A673 (cell line): ENCODE measurements at regions not wholly inside any gene's neighbourhood (a gene's known extent, or its start where the extent isn't known, plus 50 kb on each side); places are given as distances from the start of the nearest gene placed in this dataset.
A peak's percentile ranks its signal among the peaks of the same experiment; 100 is the strongest.

Source experiments
- BruUV-seq: library from RNA; stranded (reverse); fragments of 400-500 nt; replicated peaks from 2 replicates; lab custom pipeline; 2021; lab: Mats Ljungman, UMichigan
- CTCF ChIA-PET: fragments of 300-600 bp; sonication (Branson Sonifier 250); formaldehyde crosslinking; loops from one replicate; lab custom pipeline; 2022; ENCODE audit warnings: antibody characterized with exemption; lab: Charles Lee
- POLR2A ChIA-PET: fragments of 300-600 bp; sonication (Branson Sonifier 250); formaldehyde crosslinking; loops from one replicate; lab custom pipeline; 2022; ENCODE audit warnings: antibody characterized with exemption; ENCODE audit not compliant: low non-redundant PET; lab: Charles Lee
- DNase-seq: peaks from one replicate; pipeline ENCODE4 v3.0.0-alpha.2; 2015; ENCODE audit warnings: low spot score
- H3K27ac ChIP-seq: fragments of 200-600 bp; sonication (generic); 2 replicates; pipeline ENCODE4 v1.5.1; 2016; ENCODE audit warnings: mixed run types, low read depth, mild to moderate bottlenecking, mixed read lengths, antibody characterized with exemption, low read length; ENCODE audit not compliant: poor library complexity, severe bottlenecking
- H3K27me3 ChIP-seq: fragments of 200-600 bp; sonication (generic); replicated peaks from 2 replicates; pipeline ENCODE4 v1.6.1; 2017; ENCODE audit warnings: mixed run types, low read depth, mild to moderate bottlenecking, mixed read lengths, antibody characterized with exemption, low read length; ENCODE audit not compliant: insufficient read depth, poor library complexity
- H3K36me3 ChIP-seq: fragments of 200-600 bp; sonication (generic); 2 replicates; pipeline ENCODE4 v1.6.1; 2016; ENCODE audit warnings: mixed run types, mild to moderate bottlenecking, mixed read lengths, antibody characterized with exemption, low read length; ENCODE audit not compliant: insufficient read depth, poor library complexity, severe bottlenecking
- H3K4me1 ChIP-seq: fragments of 200-600 bp; sonication (generic); 2 replicates; pipeline ENCODE4 v1.6.1; 2017; ENCODE audit warnings: mixed run types, mild to moderate bottlenecking, mixed read lengths, antibody characterized with exemption, low read length; ENCODE audit not compliant: insufficient read depth, poor library complexity, severe bottlenecking
- H3K4me3 ChIP-seq: fragments of 200-600 bp; sonication (generic); 2 replicates; pipeline ENCODE4 v1.5.1; 2016; ENCODE audit warnings: low read depth, mixed run types, mild to moderate bottlenecking, mixed read lengths, low read length; ENCODE audit not compliant: poor library complexity, severe bottlenecking
- H3K9me3 ChIP-seq: fragments of 200-600 bp; sonication (generic); 2 replicates; pipeline ENCODE4 v1.6.1; 2016; ENCODE audit warnings: mixed run types, low read depth, mild to moderate bottlenecking, mixed read lengths, antibody characterized with exemption, low read length; ENCODE audit not compliant: poor library complexity, severe bottlenecking
- CTCF ChIP-seq: fragments of 300-800, 200-600 bp; sonication (generic); conservative IDR thresholded peaks from 2 replicates; pipeline ENCODE4 v1.5.1; 2017; ENCODE audit warnings: low read depth, mild to moderate bottlenecking, antibody characterized with exemption, low read length, moderate library complexity, mixed read lengths
- EZH2 ChIP-seq: fragments of 200-600 bp; sonication (generic); IDR thresholded peaks from 2 replicates; pipeline ENCODE4 v1.6.1; 2017; ENCODE audit warnings: borderline replicate concordance, low read depth, mild to moderate bottlenecking, mixed read lengths, antibody characterized with exemption, low read length; ENCODE audit not compliant: poor library complexity, severe bottlenecking
- intact Hi-C: fragments of 100-400 bp; cut with micrococcal nuclease; formaldehyde crosslinking; loops from one replicate; pipeline ENCODE4 v1.10.0; 2022; ENCODE audit not compliant: unreplicated experiment

- intact Hi-C loops, result no loop called here
- CTCF ChIA-PET, result no interaction called here
Measured at GRCh38 chr11:128179512-128179911, 407.8 kb downstream of the ETS1 start.

GRCh38 chr11:128179039-128179438 lies 408.3 kb downstream of the ETS1 start:
- ChIA-PET CTCF (no interaction called here), POLR2A (no interaction called here)
- H3K4me1 ChIP-seq, result peaks cover 40% of the 10 kb centered on the region
- H3K36me3 ChIP-seq, result no peaks in the 10 kb centered on the region
- no peak overlapping the region for H3K27ac ChIP-seq
- intact Hi-C loops, result no loop called here
- no peaks in the 10 kb centered on the region for H3K27me3 ChIP-seq
- no peak overlapping the region for H3K4me3 ChIP-seq
- no peak for TF ChIP-seq CTCF
- no peak for TF ChIP-seq EZH2
- no TSS peak for BruUV-seq
- peaks cover under 1% of the 10 kb centered on the region for H3K9me3 ChIP-seq
- no peak for DNase-seq

More at GRCh38 chr11:128179512-128179911, 407.8 kb downstream of the ETS1 start:
- DNase-seq, result no peak
- Histone ChIP-seq H3K4me1 (peaks cover 35% of the 10 kb centered on the region), H3K27me3 (no peaks in the 10 kb centered on the region), H3K27ac (no peak overlapping the region), H3K4me3 (no peak overlapping the region), H3K9me3 (peaks cover 3% of the 10 kb centered on the region), H3K36me3 (no peaks in the 10 kb centered on the region)
- no peak for TF ChIP-seq CTCF
- no peak for TF ChIP-seq EZH2
- POLR2A ChIA-PET, result no interaction called here
- no TSS peak for BruUV-seq

GRCh38 chr11:128174465-128175291 lies 412.7 kb downstream of the ETS1 start:
- intact Hi-C loops, result loop anchor here (5.0 kb wide), 3 partner anchors 603 to 683 kb away; no protein-coding TSS in a partner anchor
- no TSS peak for BruUV-seq

More at GRCh38 chr11:128174465-128175291, 412.7 kb downstream of the ETS1 start:
- Histone ChIP-seq H3K4me3 (no peak overlapping the region), H3K9me3 (no peaks in the 10 kb centered on the region), H3K27ac (no peak overlapping the region), H3K27me3 (no peaks in the 10 kb centered on the region), H3K4me1 (peaks cover 15% of the 10 kb centered on the region), H3K36me3 (no peaks in the 10 kb centered on the region)
- POLR2A ChIA-PET, result interaction anchor here (0.7 kb wide), 1 partner anchor 479 kb away, joined by 3 read pairs; no protein-coding TSS in a partner anchor
- DNase-seq, result peak; percentile 34
- CTCF ChIA-PET, result no interaction called here
- TF ChIP-seq EZH2 (no peak), CTCF (no peak)
